GM12891 (cell line): ENCODE measurements at regions not wholly inside any gene's neighbourhood (a gene's known extent, or its start where the extent isn't known, plus 50 kb on each side); places are given as distances from the start of the nearest gene placed in this dataset.

ENCODE experiments used
- PAX5 ChIP-seq: IDR thresholded peaks from 2 replicates; pipeline ENCODE4 v1.6.1; 2011; ENCODE audit warnings: low read length, moderate library complexity, mild to moderate bottlenecking; ENCODE audit not compliant: insufficient read depth, severe bottlenecking
- POLR2A ChIP-seq: IDR thresholded peaks from 2 replicates; pipeline ENCODE4 v1.6.1; 2011; ENCODE audit warnings: low read depth, low read length, control low read depth
- POLR2AphosphoS5 ChIP-seq: IDR thresholded peaks from 2 replicates; pipeline ENCODE4 v1.6.1; 2011; ENCODE audit warnings: low read depth, low read length, control low read depth
- POU2F2 ChIP-seq: IDR thresholded peaks from 2 replicates; pipeline ENCODE4 v1.6.1; 2011; ENCODE audit warnings: low read depth, mild to moderate bottlenecking, control low read depth, low read length, moderate library complexity
- TAF1 ChIP-seq: IDR thresholded peaks from 2 replicates; pipeline ENCODE4 v1.6.1; 2011; ENCODE audit warnings: low read depth, low read length, control low read depth

DNA sequence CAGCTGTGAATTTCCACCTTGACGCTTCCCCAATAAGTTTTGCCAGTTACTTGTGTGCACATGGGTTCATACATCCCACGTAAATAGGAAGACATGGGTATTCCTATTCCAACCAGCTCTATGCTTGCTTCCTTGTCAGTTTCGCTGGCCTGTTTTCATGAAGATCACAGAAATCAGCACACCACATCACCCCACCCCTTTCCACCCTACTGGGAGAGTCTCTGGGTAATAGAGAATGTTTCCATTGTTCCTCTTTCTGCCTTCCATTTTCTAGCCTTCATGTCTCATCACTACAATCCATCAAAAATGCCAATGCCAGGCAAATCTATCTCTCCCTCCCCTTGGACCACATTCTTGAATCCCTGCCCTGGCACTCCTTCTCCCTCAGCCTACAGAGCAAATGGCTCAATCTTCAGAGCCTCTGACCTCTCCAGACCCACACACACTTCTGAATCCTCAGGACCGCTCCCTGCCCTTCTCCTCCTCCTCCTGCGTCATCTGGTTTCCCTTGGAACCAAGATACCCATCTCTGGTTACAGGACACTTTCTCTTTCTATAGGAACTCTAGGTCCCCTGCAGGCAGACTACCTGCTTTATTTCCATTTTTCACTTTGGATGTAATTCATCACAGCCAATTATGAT is 323.3 kb downstream of the DHX15 start:
- no peak for TF ChIP-seq POLR2AphosphoS5
- no peak for TF ChIP-seq POLR2A
- no peak for TF ChIP-seq TAF1
- no peak for TF ChIP-seq POU2F2
- no peak for TF ChIP-seq PAX5
